Endothelial cell of umbilical vein (primary cell): ENCODE measurements at regions not wholly inside any gene's neighbourhood (a gene's known extent, or its start where the extent isn't known, plus 50 kb on each side); places are given as distances from the start of the nearest gene placed in this dataset.

Experiments used
- JUN ChIP-seq: IDR thresholded peaks from 2 replicates; pipeline ENCODE4 v1.6.1; 2011; ENCODE audit warnings: borderline replicate concordance, low read depth; ENCODE audit not compliant: insufficient read length, insufficient read depth
- TF ChIP-seq, protein P1 (sequence below), 2 donors: IDR thresholded peaks; 1 replicate in 1 of 2; 2 replicates in 1 of 2; pipeline ENCODE4 v1.5.1; 2011; ENCODE audit warnings: low read length in 2 of 2, mild to moderate bottlenecking in 2 of 2, moderate library complexity in 2 of 2, control low read depth in 1 of 2, inconsistent platforms in 1 of 2, low read depth in 1 of 2; ENCODE audit not compliant: insufficient read depth in 1 of 2; ENCODE audit errors: extremely low read depth in 1 of 2

DNA sequence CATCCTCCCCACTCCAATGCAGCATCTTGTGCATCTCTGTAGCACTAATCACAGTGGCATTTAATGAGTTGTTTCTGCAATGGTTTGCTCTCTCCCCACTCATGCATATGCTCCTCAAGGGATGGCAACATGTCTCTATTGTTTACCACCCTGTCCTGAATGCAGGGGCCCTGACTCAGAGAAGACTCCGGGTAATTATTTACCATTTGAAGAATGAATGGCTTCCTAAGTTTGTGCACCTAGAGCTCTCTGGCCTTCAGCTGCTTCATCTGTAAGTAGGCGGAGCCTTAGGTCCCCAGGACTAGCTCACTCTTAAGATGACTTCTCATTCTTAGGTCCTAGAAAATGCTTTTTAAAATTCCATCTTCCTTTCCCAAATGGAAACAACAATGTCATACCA lies 63.7 kb upstream of the IGSF21 start:
- TF ChIP-seq, protein P1, sequence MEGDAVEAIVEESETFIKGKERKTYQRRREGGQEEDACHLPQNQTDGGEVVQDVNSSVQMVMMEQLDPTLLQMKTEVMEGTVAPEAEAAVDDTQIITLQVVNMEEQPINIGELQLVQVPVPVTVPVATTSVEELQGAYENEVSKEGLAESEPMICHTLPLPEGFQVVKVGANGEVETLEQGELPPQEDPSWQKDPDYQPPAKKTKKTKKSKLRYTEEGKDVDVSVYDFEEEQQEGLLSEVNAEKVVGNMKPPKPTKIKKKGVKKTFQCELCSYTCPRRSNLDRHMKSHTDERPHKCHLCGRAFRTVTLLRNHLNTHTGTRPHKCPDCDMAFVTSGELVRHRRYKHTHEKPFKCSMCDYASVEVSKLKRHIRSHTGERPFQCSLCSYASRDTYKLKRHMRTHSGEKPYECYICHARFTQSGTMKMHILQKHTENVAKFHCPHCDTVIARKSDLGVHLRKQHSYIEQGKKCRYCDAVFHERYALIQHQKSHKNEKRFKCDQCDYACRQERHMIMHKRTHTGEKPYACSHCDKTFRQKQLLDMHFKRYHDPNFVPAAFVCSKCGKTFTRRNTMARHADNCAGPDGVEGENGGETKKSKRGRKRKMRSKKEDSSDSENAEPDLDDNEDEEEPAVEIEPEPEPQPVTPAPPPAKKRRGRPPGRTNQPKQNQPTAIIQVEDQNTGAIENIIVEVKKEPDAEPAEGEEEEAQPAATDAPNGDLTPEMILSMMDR (IDR thresholded peaks at IDR 0.05; ENCODE audit: extremely low read depth in 1 of 2, insufficient read depth in 1 of 2, low read depth in 1 of 2, low read length in 2 of 2): no peak
- TF ChIP-seq JUN: no peak
